ENCODE measurements at regions not wholly inside any gene's neighbourhood (a gene's known extent, or its start where the extent isn't known, plus 50 kb on each side); places are given as distances from the start of the nearest gene placed in this dataset.

GRCh38 chr14:38128640-38129039 lies 79.1 kb upstream of the SSTR1 start:
- TF ChIP-seq CTCF (IDR thresholded peaks at IDR 0.05) = no peak
- TF ChIP-seq POLR2AphosphoS5 (IDR thresholded peaks at IDR 0.05) = no peak
- TF ChIP-seq EP300 (IDR thresholded peaks at IDR 0.05) = no peak
